K562 (cell line): ENCODE measurements at regions not wholly inside any gene's neighbourhood (a gene's known extent, or its start where the extent isn't known, plus 50 kb on each side); places are given as distances from the start of the nearest gene placed in this dataset.

Source experiments
- ARNT ChIP-seq, 2 experiments: fragments of 450-650 bp; IDR thresholded peaks; 2 replicates each; pipeline ENCODE4 v1.6.1; 2016; ENCODE audit warnings: mild to moderate bottlenecking in 1 of 2
- CUX1 ChIP-seq: fragments of 200-800 bp; sonication (Bioruptor generic); IDR thresholded peaks from 2 replicates; pipeline ENCODE4 v1.6.1; 2016; ENCODE audit warnings: missing genetic modification characterization, missing compliant biosample characterization
- GATAD2A ChIP-seq: fragments of 450-650 bp; IDR thresholded peaks from 2 replicates; pipeline ENCODE4 v1.6.1; 2017
- MYBL2 ChIP-seq, 2 experiments: fragments of 450-650 bp in 1 of 2; sonication (generic) in 1 of 2; formaldehyde crosslinking in 1 of 2; IDR thresholded peaks; 2 replicates each; pipeline versions ENCODE4 v1.6.1 to v1.8.1; 2017 to 2022; ENCODE audit warnings: borderline replicate concordance in 1 of 2, inconsistent platforms in 1 of 2, low read depth in 1 of 2, mild to moderate bottlenecking in 1 of 2, missing genetic modification reagents in 1 of 2, moderate library complexity in 1 of 2

- TF ChIP-seq CUX1 (CRISPR knock-in tag): no peak
- TF ChIP-seq ARNT (IDR thresholded peaks at IDR 0.05): no peak
- no peak for TF ChIP-seq GATAD2A
- no peak for TF ChIP-seq MYBL2 (IDR thresholded peaks at IDR 0.05; ENCODE audit: low read depth)
- TF ChIP-seq MYBL2 (CRISPR knock-in tag; IDR thresholded peaks at IDR 0.05; ENCODE audit: borderline replicate concordance): no peak
These were observed 72.6 kb upstream of the PPARA start (continued) for GRCh38 chr22:46077669-46078099.
